PC-9 (cell line): ENCODE measurements at regions not wholly inside any gene's neighbourhood (a gene's known extent, or its start where the extent isn't known, plus 50 kb on each side); places are given as distances from the start of the nearest gene placed in this dataset.
"Not testable (repeated sequence)": the region's sequence is repeated elsewhere in the genome, so short reads cannot be mapped to it uniquely, and the experiment has no call there.

ENCODE experiments used
- BruUV-seq: library from RNA; stranded (reverse); fragments of 400-500 nt; replicated peaks from 2 replicates; lab custom pipeline; 2021; lab: Mats Ljungman, UMichigan
- CTCF ChIA-PET: fragments of 300-600 bp; sonication (Branson Sonifier 250); formaldehyde crosslinking; loops from one replicate; lab custom pipeline; 2022; ENCODE audit warnings: antibody characterized with exemption; lab: Charles Lee
- POLR2A ChIA-PET: fragments of 300-600 bp; sonication (Branson Sonifier 250); formaldehyde crosslinking; loops from one replicate; lab custom pipeline; 2022; ENCODE audit warnings: antibody characterized with exemption; ENCODE audit not compliant: unreplicated experiment; lab: Charles Lee
- DNase-seq, 2 experiments: peaks; one replicate each; pipeline versions ENCODE4 v3.0.0 to v3.0.0-alpha.2; 2015 to 2022; ENCODE audit warnings: mixed read lengths in 1 of 2
- H2AFZ ChIP-seq: fragments of 200-600 bp; sonication (generic); 2 replicates; pipeline ENCODE4 v1.8.1; 2017; ENCODE audit warnings: antibody characterized with exemption
- H3F3A ChIP-seq: fragments of 200-600 bp; sonication (generic); 2 replicates; pipeline ENCODE4 v1.8.1; 2017; ENCODE audit warnings: antibody characterized with exemption, mild to moderate bottlenecking, low read depth; ENCODE audit not compliant: insufficient read depth
- H3K27ac ChIP-seq: fragments of 200-600 bp; sonication (generic); 2 replicates; pipeline ENCODE4 v1.6.1; 2016; ENCODE audit warnings: mixed run types
- H3K27me3 ChIP-seq: fragments of 200-600 bp; sonication (generic); 2 replicates; pipeline ENCODE4 v1.6.1; 2016; ENCODE audit warnings: low read depth, mixed run types; ENCODE audit not compliant: insufficient read depth
- H3K36me3 ChIP-seq: fragments of 200-600 bp; sonication (generic); 2 replicates; pipeline ENCODE4 v1.6.1; 2016; ENCODE audit warnings: low read depth, mixed run types
- H3K4me1 ChIP-seq: fragments of 200-600 bp; sonication (generic); replicated peaks from 2 replicates; pipeline ENCODE4 v1.6.1; 2016; ENCODE audit warnings: mixed run types; ENCODE audit not compliant: insufficient read depth
- H3K4me2 ChIP-seq: fragments of 200-600 bp; sonication (generic); 2 replicates; pipeline ENCODE4 v1.6.1; 2017; ENCODE audit warnings: mixed run types
- H3K4me3 ChIP-seq: fragments of 200-600 bp; sonication (generic); 2 replicates; pipeline ENCODE4 v1.6.1; 2016; ENCODE audit warnings: mixed run types
- H3K79me2 ChIP-seq: fragments of 200-600 bp; sonication (generic); 2 replicates; pipeline ENCODE4 v1.6.1; 2017; ENCODE audit warnings: low read depth, mixed run types
- H3K9me2 ChIP-seq: fragments of 200-600 bp; sonication (generic); 2 replicates; pipeline ENCODE4 v1.8.1; 2017; ENCODE audit warnings: mild to moderate bottlenecking; ENCODE audit not compliant: insufficient read depth
- H3K9me3 ChIP-seq: fragments of 200-600 bp; sonication (generic); 2 replicates; pipeline ENCODE4 v1.8.1; 2016; ENCODE audit warnings: low read depth; ENCODE audit not compliant: insufficient read depth
- H4K20me1 ChIP-seq: fragments of 200-600 bp; sonication (generic); 2 replicates; pipeline ENCODE4 v1.8.1; 2017; ENCODE audit not compliant: insufficient read depth
- EZH2 ChIP-seq: fragments of 200-600 bp; sonication (generic); IDR thresholded peaks from 2 replicates; pipeline ENCODE4 v1.8.0; 2017; ENCODE audit warnings: antibody characterized with exemption, low read depth
- intact Hi-C: fragments of 100-400 bp; cut with micrococcal nuclease; formaldehyde crosslinking; loops from one replicate; pipeline ENCODE4 v1.10.0; 2022; ENCODE audit not compliant: unreplicated experiment
- TF ChIP-seq, protein P1 (sequence below): fragments of 200-600 bp; sonication (generic); conservative IDR thresholded peaks from 2 replicates; pipeline ENCODE4 v1.6.1; 2017; ENCODE audit warnings: mixed run types, antibody characterized with exemption, mild to moderate bottlenecking, moderate library complexity

DNA sequence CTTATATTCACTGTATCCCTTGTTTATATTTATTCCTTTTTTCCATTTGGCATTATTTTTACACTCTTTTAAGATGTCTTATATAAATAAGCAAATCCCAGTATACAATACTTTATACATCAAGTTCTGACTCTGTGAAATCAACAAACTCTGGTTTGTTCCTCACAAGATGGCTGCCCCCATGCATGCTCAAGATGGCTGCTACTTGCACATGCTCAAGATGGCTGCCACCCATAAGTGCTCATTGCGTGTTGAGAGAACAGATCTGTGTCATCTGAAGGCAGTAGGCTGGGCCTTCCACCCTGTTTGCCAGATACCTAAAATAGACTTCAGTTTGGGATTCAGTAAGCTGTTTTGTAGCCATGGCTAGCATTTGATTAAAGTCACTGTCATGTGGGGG, 666.2 kb downstream of the TYW1 start:
- POLR2A ChIA-PET = no interaction called here

DNA sequence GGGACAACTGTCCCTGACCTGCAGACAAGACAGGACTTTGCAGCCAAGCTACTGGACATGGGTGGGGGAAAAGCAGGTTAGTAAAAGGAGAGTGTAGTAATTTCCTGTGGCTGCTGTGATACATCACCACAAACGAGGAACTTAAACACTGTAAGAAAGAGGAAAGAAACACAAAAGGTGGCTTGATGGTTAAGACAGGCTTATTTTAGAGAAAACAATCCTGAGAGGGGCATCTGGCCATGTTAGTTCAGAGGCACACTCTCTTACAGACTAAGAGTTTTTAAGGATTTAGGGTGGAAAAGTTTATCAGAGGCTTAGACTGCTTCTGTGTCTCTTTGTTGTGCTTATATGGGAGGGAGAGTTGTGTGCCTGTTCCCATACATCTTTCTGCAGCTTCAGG, 667.0 kb downstream of the TYW1 start:
- ChIA-PET POLR2A (no interaction called here), CTCF (no interaction called here)
- H3K9me3 ChIP-seq = no peaks in the 10 kb centered on the region; the same call in 1 of the 2 replicates
- no peaks in the 10 kb centered on the region for H3K4me1 ChIP-seq
- no peak overlapping the region for H3K4me3 ChIP-seq
- no peaks in the 10 kb centered on the region for H3F3A ChIP-seq
- DNase-seq = no peak
- intact Hi-C loops = no loop called here
- no peak overlapping the region for H2AFZ ChIP-seq
- H3K4me2 ChIP-seq = no peak overlapping the region
- H3K27me3 ChIP-seq = no peaks in the 10 kb centered on the region
- H4K20me1 ChIP-seq = no peaks in the 10 kb centered on the region
- TF ChIP-seq, protein P1, sequence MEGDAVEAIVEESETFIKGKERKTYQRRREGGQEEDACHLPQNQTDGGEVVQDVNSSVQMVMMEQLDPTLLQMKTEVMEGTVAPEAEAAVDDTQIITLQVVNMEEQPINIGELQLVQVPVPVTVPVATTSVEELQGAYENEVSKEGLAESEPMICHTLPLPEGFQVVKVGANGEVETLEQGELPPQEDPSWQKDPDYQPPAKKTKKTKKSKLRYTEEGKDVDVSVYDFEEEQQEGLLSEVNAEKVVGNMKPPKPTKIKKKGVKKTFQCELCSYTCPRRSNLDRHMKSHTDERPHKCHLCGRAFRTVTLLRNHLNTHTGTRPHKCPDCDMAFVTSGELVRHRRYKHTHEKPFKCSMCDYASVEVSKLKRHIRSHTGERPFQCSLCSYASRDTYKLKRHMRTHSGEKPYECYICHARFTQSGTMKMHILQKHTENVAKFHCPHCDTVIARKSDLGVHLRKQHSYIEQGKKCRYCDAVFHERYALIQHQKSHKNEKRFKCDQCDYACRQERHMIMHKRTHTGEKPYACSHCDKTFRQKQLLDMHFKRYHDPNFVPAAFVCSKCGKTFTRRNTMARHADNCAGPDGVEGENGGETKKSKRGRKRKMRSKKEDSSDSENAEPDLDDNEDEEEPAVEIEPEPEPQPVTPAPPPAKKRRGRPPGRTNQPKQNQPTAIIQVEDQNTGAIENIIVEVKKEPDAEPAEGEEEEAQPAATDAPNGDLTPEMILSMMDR = no peak
- TF ChIP-seq EZH2 = no peak
- H3K27ac ChIP-seq = no peak overlapping the region
- no peaks in the 10 kb centered on the region for H3K36me3 ChIP-seq
- no peaks in the 10 kb centered on the region for H3K9me2 ChIP-seq
- BruUV-seq = no TSS peak
- H3K79me2 ChIP-seq = no peaks in the 10 kb centered on the region

More for the DNA sequence above, 666.2 kb downstream of the TYW1 start:
- CTCF ChIA-PET = no interaction called here
- no peak overlapping the region for H2AFZ ChIP-seq
- H3F3A ChIP-seq = no peaks in the 10 kb centered on the region
- H3K9me3 ChIP-seq = no peaks in the 10 kb centered on the region; the same call in 1 of the 2 replicates
- H3K36me3 ChIP-seq = no peaks in the 10 kb centered on the region
- no peaks in the 10 kb centered on the region for H3K79me2 ChIP-seq
- H3K9me2 ChIP-seq = no peaks in the 10 kb centered on the region
- TF ChIP-seq, protein P1 = no peak
- TF ChIP-seq EZH2 = no peak
- H4K20me1 ChIP-seq = no peaks in the 10 kb centered on the region
- BruUV-seq = no TSS peak
- no peak overlapping the region for H3K4me3 ChIP-seq
- intact Hi-C loops = no loop called here
- no peak overlapping the region for H3K27ac ChIP-seq
- H3K4me1 ChIP-seq = no peaks in the 10 kb centered on the region
- H3K27me3 ChIP-seq = no peaks in the 10 kb centered on the region
- no peak for DNase-seq
- H3K4me2 ChIP-seq = no peak overlapping the region

DNA sequence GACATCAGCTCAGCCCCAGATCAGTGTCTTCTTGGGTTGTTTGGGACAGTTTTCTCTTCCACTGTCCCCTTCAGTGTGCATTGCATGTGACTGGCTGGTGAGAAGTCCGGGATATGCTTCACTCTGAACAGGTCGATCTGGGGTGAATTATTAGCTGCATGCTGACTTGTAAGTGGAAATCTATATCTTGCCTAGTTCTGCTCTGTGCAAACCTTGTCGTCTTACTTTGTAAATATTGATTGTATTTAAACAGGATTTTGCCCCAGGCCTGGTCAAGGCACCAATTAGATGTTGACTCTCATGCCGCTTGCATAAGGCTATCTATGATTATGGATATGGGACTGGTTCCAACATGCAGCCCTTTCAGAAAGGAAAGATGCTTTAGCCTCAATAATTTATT, 669.7 kb downstream of the TYW1 start:
- H3K27ac ChIP-seq, H2AFZ ChIP-seq, H3K4me1 ChIP-seq, CTCF ChIA-PET, intact Hi-C loops, DNase-seq, H3K36me3 ChIP-seq, H4K20me1 ChIP-seq, BruUV-seq, H3K9me2 ChIP-seq, H3K79me2 ChIP-seq, H3K4me2 ChIP-seq, POLR2A ChIA-PET, H3K9me3 ChIP-seq, H3K4me3 ChIP-seq, H3K27me3 ChIP-seq, H3F3A ChIP-seq: not testable (repeated sequence)

DNA sequence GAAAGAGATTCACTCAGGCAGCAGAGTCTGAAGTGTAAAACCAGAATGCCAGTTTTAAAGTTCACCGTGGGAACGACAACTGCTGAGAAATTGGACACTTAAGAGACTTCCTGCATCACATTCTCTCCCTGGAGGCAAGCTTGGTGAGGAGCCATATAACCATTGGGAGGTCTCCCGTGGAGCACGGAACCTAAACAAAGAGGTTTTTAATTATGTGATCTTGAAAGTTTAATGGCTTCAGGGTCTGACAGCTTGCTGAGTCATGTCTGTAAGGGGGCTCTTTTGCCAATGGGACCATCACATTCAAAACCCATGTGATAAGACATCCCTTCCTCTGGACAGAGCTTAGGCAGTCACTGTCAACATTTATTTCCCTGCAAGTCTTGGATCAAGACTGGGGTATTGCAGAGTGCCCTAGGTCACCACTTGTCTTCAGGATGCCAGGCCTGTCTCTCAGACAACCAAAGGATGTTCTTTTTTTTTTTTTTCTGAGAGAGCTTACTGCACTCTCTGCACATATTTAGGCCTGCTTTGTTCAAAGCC, 674.4 kb downstream of the TYW1 start:
- POLR2A ChIA-PET = no interaction called here
- H4K20me1 ChIP-seq = no peaks in the 10 kb centered on the region
- no peaks in the 10 kb centered on the region for H3K36me3 ChIP-seq
- peaks cover 13% of the 10 kb centered on the region; the same call in 1 of the 2 replicates for H3K27me3 ChIP-seq
- H3K79me2 ChIP-seq = no peaks in the 10 kb centered on the region
- BruUV-seq = no TSS peak
- H3F3A ChIP-seq = no peaks in the 10 kb centered on the region
- no peak overlapping the region for H2AFZ ChIP-seq
- H3K9me3 ChIP-seq = no peaks in the 10 kb centered on the region
- intact Hi-C loops = no loop called here
- H3K4me2 ChIP-seq = no peak overlapping the region
- no peaks in the 10 kb centered on the region for H3K9me2 ChIP-seq
- no peak overlapping the region for H3K4me3 ChIP-seq
- CTCF ChIA-PET = no interaction called here
- H3K4me1 ChIP-seq = no peaks in the 10 kb centered on the region
- H3K27ac ChIP-seq = no peak overlapping the region
- TF ChIP-seq, protein P1 = no peak
- no peak for DNase-seq
